CD4-positive, alpha-beta T cell treated with Interleukin-17A for 1 hour (primary cell): ENCODE measurements at regions not wholly inside any gene's neighbourhood (a gene's known extent, or its start where the extent isn't known, plus 50 kb on each side); places are given as distances from the start of the nearest gene placed in this dataset.
"Not testable (repeated sequence)": the region's sequence is repeated elsewhere in the genome, so short reads cannot be mapped to it uniquely, and the experiment has no call there.

ENCODE experiments used
- DNase-seq: peaks from one replicate; pipeline ENCODE4 v3.0.0-alpha.2; 2020

- DNase-seq, result no peak
These were observed 473.3 kb downstream of the FBXO15 start for GRCh38 chr18:73674125-73674865.

GRCh38 chr18:73671480-73671879 lies 476.2 kb downstream of the FBXO15 start:
- DNase-seq, result not testable (repeated sequence)

- DNase-seq, result no peak
These were observed 477.1 kb downstream of the FBXO15 start for GRCh38 chr18:73670524-73670923.

- DNase-seq, result no peak
These were observed 477.6 kb downstream of the FBXO15 start for GRCh38 chr18:73670039-73670438.

GRCh38 chr18:73669297-73669696 lies 478.3 kb downstream of the FBXO15 start:
- DNase-seq, result no peak

GRCh38 chr18:73668051-73668450 lies 479.6 kb downstream of the FBXO15 start:
- DNase-seq, result no peak

- DNase-seq, result no peak
These were observed 480.9 kb downstream of the FBXO15 start for GRCh38 chr18:73666772-73667171.

GRCh38 chr18:73664896-73665295 lies 482.7 kb downstream of the FBXO15 start:
- DNase-seq, result no peak

- DNase-seq, result no peak
These were observed 484.1 kb downstream of the FBXO15 start for GRCh38 chr18:73663581-73663980.

- no peak for DNase-seq
These were observed 485.2 kb downstream of the FBXO15 start for GRCh38 chr18:73662421-73662820.

GRCh38 chr18:73660931-73661856 lies 486.4 kb downstream of the FBXO15 start:
- no peak for DNase-seq

GRCh38 chr18:73656691-73657090 lies 490.9 kb downstream of the FBXO15 start:
- DNase-seq, result no peak

- DNase-seq, result no peak
These were observed 493.8 kb downstream of the FBXO15 start for GRCh38 chr18:73653827-73654226.

- no peak for DNase-seq
These were observed 494.4 kb downstream of the FBXO15 start for GRCh38 chr18:73653251-73653650.

- DNase-seq, result no peak
These were observed 500.2 kb downstream of the FBXO15 start for GRCh38 chr18:73647391-73647790.

GRCh38 chr18:73646772-73647171 lies 500.9 kb downstream of the FBXO15 start:
- no peak for DNase-seq

GRCh38 chr18:73646196-73646595 lies 501.4 kb downstream of the FBXO15 start:
- no peak for DNase-seq

GRCh38 chr18:73645160-73645715 lies 502.4 kb downstream of the FBXO15 start:
- DNase-seq, result no peak

- no peak for DNase-seq
These were observed 507.8 kb downstream of the FBXO15 start for GRCh38 chr18:73639788-73640187.

GRCh38 chr18:73638709-73639108 lies 508.9 kb downstream of the FBXO15 start:
- DNase-seq, result no peak

GRCh38 chr18:73636355-73636754 lies 511.3 kb downstream of the FBXO15 start:
- no peak for DNase-seq

GRCh38 chr18:73626859-73627258 lies 520.8 kb downstream of the FBXO15 start:
- DNase-seq, result no peak

GRCh38 chr18:73626221-73626620 lies 521.4 kb downstream of the FBXO15 start:
- DNase-seq, result no peak

GRCh38 chr18:73621091-73621490 lies 526.5 kb downstream of the FBXO15 start:
- no peak for DNase-seq
